ENCODE measurements at regions not wholly inside any gene's neighbourhood (a gene's known extent, or its start where the extent isn't known, plus 50 kb on each side); places are given as distances from the start of the nearest gene placed in this dataset.

DNA sequence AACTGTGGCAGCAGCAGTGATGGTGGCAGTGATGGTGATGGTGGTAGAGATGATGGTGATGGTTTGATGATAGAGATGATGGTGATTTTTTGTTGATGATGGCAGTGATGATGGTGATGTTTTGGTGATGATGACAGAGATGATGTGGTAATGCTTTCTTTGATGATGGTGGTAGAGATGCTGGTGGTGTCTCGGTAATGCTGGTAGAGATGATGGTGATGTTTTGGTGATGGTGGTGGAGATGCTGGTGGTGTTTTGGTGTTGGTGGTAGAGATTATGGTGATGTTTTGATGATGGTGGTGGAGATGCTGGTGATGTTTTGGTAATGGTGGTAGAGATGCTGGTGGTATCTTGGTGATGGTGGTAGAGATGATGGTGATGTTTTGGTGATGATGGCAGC is 131.6 kb downstream of the NAV1 start:
- TF ChIP-seq, protein P1, sequence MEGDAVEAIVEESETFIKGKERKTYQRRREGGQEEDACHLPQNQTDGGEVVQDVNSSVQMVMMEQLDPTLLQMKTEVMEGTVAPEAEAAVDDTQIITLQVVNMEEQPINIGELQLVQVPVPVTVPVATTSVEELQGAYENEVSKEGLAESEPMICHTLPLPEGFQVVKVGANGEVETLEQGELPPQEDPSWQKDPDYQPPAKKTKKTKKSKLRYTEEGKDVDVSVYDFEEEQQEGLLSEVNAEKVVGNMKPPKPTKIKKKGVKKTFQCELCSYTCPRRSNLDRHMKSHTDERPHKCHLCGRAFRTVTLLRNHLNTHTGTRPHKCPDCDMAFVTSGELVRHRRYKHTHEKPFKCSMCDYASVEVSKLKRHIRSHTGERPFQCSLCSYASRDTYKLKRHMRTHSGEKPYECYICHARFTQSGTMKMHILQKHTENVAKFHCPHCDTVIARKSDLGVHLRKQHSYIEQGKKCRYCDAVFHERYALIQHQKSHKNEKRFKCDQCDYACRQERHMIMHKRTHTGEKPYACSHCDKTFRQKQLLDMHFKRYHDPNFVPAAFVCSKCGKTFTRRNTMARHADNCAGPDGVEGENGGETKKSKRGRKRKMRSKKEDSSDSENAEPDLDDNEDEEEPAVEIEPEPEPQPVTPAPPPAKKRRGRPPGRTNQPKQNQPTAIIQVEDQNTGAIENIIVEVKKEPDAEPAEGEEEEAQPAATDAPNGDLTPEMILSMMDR (conservative IDR thresholded peaks at IDR 0.05; ENCODE audit: low read depth, low read length) = no peak
- TF ChIP-seq EZH2 (IDR thresholded peaks at IDR 0.05; ENCODE audit: borderline replicate concordance, low read depth, low read length, poor library complexity, severe bottlenecking) = no peak
